Mesenchymal stem cell (in vitro differentiated cells and primary cell): ENCODE measurements at regions not wholly inside any gene's neighbourhood (a gene's known extent, or its start where the extent isn't known, plus 50 kb on each side); places are given as distances from the start of the nearest gene placed in this dataset.

ENCODE experiments used
- DNase-seq: peaks from one replicate; pipeline ENCODE4 v3.0.0-alpha.2; 2013
- H2AFZ ChIP-seq: one replicate; pipeline ENCODE4 v1.6.1; 2013; ENCODE audit warnings: low read depth, mild to moderate bottlenecking, control low read depth, inconsistent platforms, low read length, moderate library complexity
- H2AK5ac ChIP-seq: 2 replicates; pipeline ENCODE4 v1.6.1; 2013; ENCODE audit warnings: low read length, moderate library complexity, mild to moderate bottlenecking, inconsistent platforms; ENCODE audit not compliant: severe bottlenecking
- H2BK120ac ChIP-seq: one replicate; pipeline ENCODE4 v1.6.1; 2013; ENCODE audit warnings: low read depth, mild to moderate bottlenecking, inconsistent platforms, low read length, moderate library complexity
- H2BK12ac ChIP-seq, 2 experiments: one replicate each; pipeline ENCODE4 v1.6.1; 2013; ENCODE audit warnings: inconsistent platforms in 2 of 2, low read length in 2 of 2, mild to moderate bottlenecking in 2 of 2, moderate library complexity in 2 of 2, control low read depth in 1 of 2
- H2BK15ac ChIP-seq: one replicate; pipeline ENCODE4 v1.6.1; 2013; ENCODE audit warnings: mild to moderate bottlenecking, low read depth, inconsistent platforms; ENCODE audit not compliant: poor library complexity, severe bottlenecking
- H2BK5ac ChIP-seq: 2 replicates; pipeline ENCODE4 v1.6.1; 2013; ENCODE audit warnings: low read depth, mild to moderate bottlenecking, low read length, control low read depth, inconsistent platforms; ENCODE audit not compliant: poor library complexity, severe bottlenecking
- H3K14ac ChIP-seq, 2 experiments: one replicate each; pipeline ENCODE4 v1.6.1; 2013; ENCODE audit warnings: inconsistent platforms in 2 of 2, low read length in 2 of 2, control low read depth in 1 of 2, mild to moderate bottlenecking in 1 of 2, moderate library complexity in 1 of 2
- H3K18ac ChIP-seq, 2 experiments: one replicate each; pipeline ENCODE4 v1.6.1; 2013; ENCODE audit warnings: inconsistent platforms in 2 of 2, low read length in 2 of 2, control low read depth in 1 of 2, low read depth in 1 of 2, mild to moderate bottlenecking in 1 of 2
- H3K23ac ChIP-seq, 2 experiments: one replicate each; pipeline ENCODE4 v1.6.1; 2013; ENCODE audit warnings: inconsistent platforms in 2 of 2, low read length in 2 of 2, mild to moderate bottlenecking in 2 of 2, moderate library complexity in 2 of 2, control low read depth in 1 of 2
- H3K27ac ChIP-seq: 2 replicates; pipeline ENCODE4 v1.5.1; 2013; ENCODE audit warnings: mild to moderate bottlenecking, moderate library complexity, low read length, control low read depth, inconsistent platforms; ENCODE audit not compliant: poor library complexity, severe bottlenecking
- H3K27me3 ChIP-seq, 2 experiments: 2 replicates each; pipeline versions ENCODE4 v1.6.1 to v1.7.0; 2013; ENCODE audit warnings: low read length in 2 of 2, mild to moderate bottlenecking in 2 of 2, moderate library complexity in 2 of 2, control low read depth in 1 of 2, inconsistent platforms in 1 of 2; ENCODE audit not compliant: control insufficient read depth in 1 of 2, insufficient read depth in 1 of 2
- H3K36me3 ChIP-seq, 2 experiments: 2 replicates each; pipeline versions ENCODE4 v1.6.1 to v1.7.0; 2013; ENCODE audit warnings: low read length in 2 of 2, control low read depth in 1 of 2, inconsistent platforms in 1 of 2, low read depth in 1 of 2, mild to moderate bottlenecking in 1 of 2; ENCODE audit not compliant: insufficient read depth in 2 of 2, control insufficient read depth in 1 of 2
- H3K4ac ChIP-seq, 2 experiments: one replicate each; pipeline ENCODE4 v1.6.1; 2013; ENCODE audit warnings: inconsistent platforms in 2 of 2, low read length in 2 of 2, mild to moderate bottlenecking in 2 of 2, moderate library complexity in 2 of 2, control low read depth in 1 of 2, low read depth in 1 of 2
- H3K4me1 ChIP-seq: 2 replicates; pipeline ENCODE4 v1.6.1; 2013; ENCODE audit warnings: low read depth, low read length, control low read depth; ENCODE audit not compliant: control insufficient read depth, insufficient read depth
- H3K4me2 ChIP-seq: 2 replicates; pipeline ENCODE4 v1.6.1; 2013; ENCODE audit warnings: low read length, mild to moderate bottlenecking, inconsistent platforms; ENCODE audit not compliant: poor library complexity, severe bottlenecking
- H3K4me3 ChIP-seq, 2 experiments: 2 replicates each; pipeline versions ENCODE4 v1.5.1 to v1.7.0; 2013; ENCODE audit warnings: low read length in 2 of 2, mild to moderate bottlenecking in 2 of 2, control low read depth in 1 of 2, low read depth in 1 of 2; ENCODE audit not compliant: insufficient read depth in 1 of 2
- H3K79me1 ChIP-seq: replicated peaks from 2 replicates; pipeline ENCODE4 v1.6.1; 2013; ENCODE audit warnings: mild to moderate bottlenecking, control low read depth, low read length, inconsistent platforms; ENCODE audit not compliant: poor library complexity, severe bottlenecking
- H3K9ac ChIP-seq: 2 replicates; pipeline ENCODE4 v1.7.0; 2013; ENCODE audit warnings: mild to moderate bottlenecking, low read length, moderate library complexity
- H3K9me3 ChIP-seq: 2 replicates; pipeline ENCODE4 v1.7.0; 2013; ENCODE audit warnings: mild to moderate bottlenecking, low read length; ENCODE audit not compliant: control insufficient read depth
- H4K8ac ChIP-seq: one replicate; pipeline ENCODE4 v1.6.1; 2013; ENCODE audit warnings: inconsistent platforms, mild to moderate bottlenecking, low read length, moderate library complexity
- H4K91ac ChIP-seq: one replicate; pipeline ENCODE4 v1.6.1; 2013; ENCODE audit warnings: mild to moderate bottlenecking, low read length, inconsistent platforms
- WGBS: methylation state at CpG from one replicate; pipeline ENCODE4 v1.1.7; 2013; ENCODE audit warnings: mixed read lengths; 5-methylcytosine and 5-hydroxymethylcytosine counted together

DNA sequence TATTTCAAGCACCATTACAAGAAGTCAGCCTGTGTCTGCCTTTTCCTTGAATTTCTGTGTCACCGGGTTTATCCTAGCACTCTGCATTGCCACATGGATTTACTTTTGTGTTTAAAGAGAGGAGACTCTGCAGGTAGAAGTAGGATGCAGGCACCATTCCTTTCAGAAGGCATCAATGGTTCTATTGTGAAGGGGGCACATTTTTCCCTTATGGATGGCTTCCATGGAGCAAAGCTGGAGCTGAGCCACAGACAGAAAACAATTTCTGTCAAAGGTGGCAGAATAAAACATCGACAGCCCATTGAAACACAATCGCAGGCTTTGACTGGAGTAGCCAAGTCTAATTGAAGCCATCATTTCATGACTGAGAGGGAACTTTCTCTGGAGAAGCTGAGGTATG is 288.0 kb upstream of the ANKH start:
- no peak overlapping the region for H2BK15ac ChIP-seq
- H2BK12ac ChIP-seq = no peak overlapping the region
- no peak overlapping the region for H3K14ac ChIP-seq
- no peak overlapping the region for H3K4me2 ChIP-seq
- no peak overlapping the region for H4K91ac ChIP-seq
- no peak overlapping the region for H3K27ac ChIP-seq
- H2AK5ac ChIP-seq = no peak overlapping the region
- H3K9me3 ChIP-seq = no peaks in the 10 kb centered on the region
- no peak overlapping the region for H3K4me3 ChIP-seq
- no peak overlapping the region for H2AFZ ChIP-seq
- no peak overlapping the region for H2BK120ac ChIP-seq
- WGBS = 77% methylated on average over 3 of the region's 3 CpGs
- no peak overlapping the region for H3K4ac ChIP-seq
- no peak overlapping the region for H3K18ac ChIP-seq
- H3K36me3 ChIP-seq = no peaks in the 10 kb centered on the region
- H3K27me3 ChIP-seq = peaks cover 0 to 3% of the 10 kb centered on the region in 2 experiments
- no peak overlapping the region for H2BK5ac ChIP-seq
- H3K4me1 ChIP-seq = no peaks in the 10 kb centered on the region
- no peak overlapping the region for H3K23ac ChIP-seq
- no peak overlapping the region for H4K8ac ChIP-seq
- H3K79me1 ChIP-seq = no peaks in the 10 kb centered on the region
- H3K9ac ChIP-seq = no peak overlapping the region
- no peak for DNase-seq

DNA sequence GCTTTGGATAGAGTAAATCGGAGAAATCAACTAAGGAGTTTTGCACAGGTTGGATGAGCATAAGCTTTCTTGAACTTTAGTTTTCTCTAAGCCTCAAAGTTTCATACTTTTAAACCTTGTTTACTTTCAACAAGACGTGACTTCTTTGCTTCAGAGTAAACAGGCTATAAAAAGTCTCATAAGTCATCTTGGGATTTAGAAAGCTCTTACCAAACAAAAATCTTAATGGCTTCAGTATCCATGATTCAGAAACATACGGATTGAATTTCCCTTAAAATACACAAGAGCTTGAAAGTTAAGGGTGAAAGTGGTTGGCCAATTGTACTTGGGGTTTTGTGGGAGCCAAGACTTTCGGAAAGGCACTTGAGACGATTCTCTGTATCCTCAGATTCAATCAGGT is 270.9 kb upstream of the ANKH start:
- H3K4me2 ChIP-seq = no peak overlapping the region
- H3K27ac ChIP-seq = no peak overlapping the region
- H3K9ac ChIP-seq = no peak overlapping the region
- DNase-seq = no peak
- H3K18ac ChIP-seq = no peak overlapping the region
- 74% methylated on average over 4 of the region's 5 CpGs for WGBS
- H2BK12ac ChIP-seq = no peak overlapping the region
- H2BK15ac ChIP-seq = no peak overlapping the region
- H3K9me3 ChIP-seq = no peaks in the 10 kb centered on the region
- H2BK5ac ChIP-seq = no peak overlapping the region
- H3K4me3 ChIP-seq = no peak overlapping the region
- no peak overlapping the region for H2BK120ac ChIP-seq
- H3K27me3 ChIP-seq = no peaks in the 10 kb centered on the region
- H3K23ac ChIP-seq = no peak overlapping the region
- H3K79me1 ChIP-seq = no peaks in the 10 kb centered on the region
- no peak overlapping the region for H2AK5ac ChIP-seq
- no peaks in the 10 kb centered on the region for H3K36me3 ChIP-seq
- H4K91ac ChIP-seq = no peak overlapping the region
- H3K4ac ChIP-seq = no peak overlapping the region
- no peak overlapping the region for H3K14ac ChIP-seq
- H4K8ac ChIP-seq = no peak overlapping the region
- no peak overlapping the region for H2AFZ ChIP-seq
- no peaks in the 10 kb centered on the region for H3K4me1 ChIP-seq

DNA sequence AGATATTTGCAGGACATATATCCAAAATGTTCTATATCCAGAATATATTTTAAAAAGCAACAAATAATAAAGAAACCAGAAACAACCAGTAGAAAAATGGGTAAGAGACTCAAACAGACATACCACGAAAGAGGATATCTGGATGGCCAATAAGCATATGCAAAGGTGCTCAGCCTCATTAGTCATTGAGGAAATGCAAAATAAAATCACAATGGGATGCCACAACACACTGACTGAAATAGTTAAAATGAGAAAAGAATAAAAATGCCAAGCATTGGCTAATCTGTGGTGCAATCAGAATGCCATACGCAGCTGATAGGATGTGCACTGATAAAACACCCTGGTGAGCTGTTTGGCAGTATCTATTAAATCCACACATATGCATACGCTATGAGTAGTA is 265.8 kb upstream of the ANKH start:
- H3K18ac ChIP-seq = no peak overlapping the region
- no peak overlapping the region for H4K91ac ChIP-seq
- H2AK5ac ChIP-seq = no peak overlapping the region
- no peak overlapping the region for H3K9ac ChIP-seq
- H4K8ac ChIP-seq = no peak overlapping the region
- H3K4me2 ChIP-seq = no peak overlapping the region
- H2BK120ac ChIP-seq = no peak overlapping the region
- H2AFZ ChIP-seq = no peak overlapping the region
- H3K4ac ChIP-seq = no peak overlapping the region
- H3K27me3 ChIP-seq = no peaks in the 10 kb centered on the region
- WGBS = 77% methylated on average over 2 of the region's 3 CpGs
- H2BK5ac ChIP-seq = no peak overlapping the region
- no peaks in the 10 kb centered on the region for H3K36me3 ChIP-seq
- no peak overlapping the region for H2BK12ac ChIP-seq
- DNase-seq = no peak
- H3K4me1 ChIP-seq = no peaks in the 10 kb centered on the region
- H3K27ac ChIP-seq = no peak overlapping the region
- no peak overlapping the region for H2BK15ac ChIP-seq
- no peak overlapping the region for H3K23ac ChIP-seq
- H3K9me3 ChIP-seq = no peaks in the 10 kb centered on the region
- no peaks in the 10 kb centered on the region for H3K79me1 ChIP-seq
- H3K4me3 ChIP-seq = no peak overlapping the region
- H3K14ac ChIP-seq = no peak overlapping the region

DNA sequence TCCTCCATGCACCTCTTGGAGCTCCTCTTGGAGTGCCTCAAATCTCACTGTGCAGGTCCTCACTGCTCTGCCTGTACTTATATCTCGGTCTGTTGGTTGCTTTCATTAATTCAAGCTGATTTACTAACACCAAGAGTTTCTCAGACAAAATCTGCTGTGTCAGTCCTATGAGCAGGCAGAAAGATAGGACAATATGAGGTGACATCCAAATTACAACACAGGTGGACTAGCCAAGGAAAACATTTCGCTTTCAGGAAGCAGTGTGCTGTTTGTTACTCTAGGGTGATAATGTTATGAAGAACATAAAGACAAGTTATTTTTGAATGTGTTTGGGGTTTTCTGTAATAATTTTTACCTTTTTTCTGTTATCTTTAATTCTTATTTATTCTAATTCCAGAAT is 264.1 kb upstream of the ANKH start:
- no peak for DNase-seq
- H2BK5ac ChIP-seq = no peak overlapping the region
- H3K9me3 ChIP-seq = no peaks in the 10 kb centered on the region
- H2AK5ac ChIP-seq = no peak overlapping the region
- H3K27me3 ChIP-seq = no peaks in the 10 kb centered on the region
- H2BK15ac ChIP-seq = no peak overlapping the region
- no peak overlapping the region for H2BK120ac ChIP-seq
- H3K4me3 ChIP-seq = no peak overlapping the region
- no peak overlapping the region for H3K4me2 ChIP-seq
- H3K18ac ChIP-seq = no peak overlapping the region
- H2BK12ac ChIP-seq = no peak overlapping the region
- H4K8ac ChIP-seq = no peak overlapping the region
- no peak overlapping the region for H3K4ac ChIP-seq
- H3K27ac ChIP-seq = no peak overlapping the region
- no peaks in the 10 kb centered on the region for H3K36me3 ChIP-seq
- H3K4me1 ChIP-seq = no peaks in the 10 kb centered on the region
- no peaks in the 10 kb centered on the region for H3K79me1 ChIP-seq
- 68% methylated on average over 2 of the region's 2 CpGs for WGBS
- H3K9ac ChIP-seq = no peak overlapping the region
- H2AFZ ChIP-seq = no peak overlapping the region
- no peak overlapping the region for H3K14ac ChIP-seq
- no peak overlapping the region for H4K91ac ChIP-seq
- H3K23ac ChIP-seq = no peak overlapping the region
